H1 (cell line): ENCODE measurements at regions not wholly inside any gene's neighbourhood (a gene's known extent, or its start where the extent isn't known, plus 50 kb on each side); places are given as distances from the start of the nearest gene placed in this dataset.

Experiments used
- CTCF ChIA-PET: fragments of 300-600 bp; sonication (Branson Sonifier 250); formaldehyde crosslinking; loops from one replicate; lab custom pipeline; 2021; ENCODE audit not compliant: partially characterized antibody; lab: Charles Lee
- POLR2A ChIA-PET: fragments of 300-600 bp; sonication (Branson Sonifier 250); formaldehyde crosslinking; loops from one replicate; lab custom pipeline; 2021; ENCODE audit warnings: inconsistent platforms; ENCODE audit not compliant: partially characterized antibody; lab: Charles Lee
- DNase-seq, 2 experiments: peaks; one replicate each; pipeline versions ENCODE4 v3.0.0 to v3.0.0-alpha.2; 2010 to 2022; ENCODE audit warnings: low spot score in 2 of 2, low read depth in 1 of 2, mixed read lengths in 1 of 2
- FAIRE-seq: peaks from 2 replicates; lab custom pipeline; 2011; peaks lifted over from hg19 to GRCh38; lab: Jason Lieb, UNC
- H2AFZ ChIP-seq: 2 replicates; pipeline ENCODE4 v1.8.1; 2012; ENCODE audit warnings: low read length, inconsistent platforms
- H2AK5ac ChIP-seq: 2 replicates; pipeline ENCODE4 v1.6.1; 2013; ENCODE audit warnings: low read depth, low read length
- H2BK120ac ChIP-seq: replicated peaks from 2 replicates; pipeline ENCODE3; 2013; ENCODE audit warnings: low read depth, low read length, inconsistent platforms
- H2BK12ac ChIP-seq: 2 replicates; pipeline ENCODE4 v1.6.1; 2013; ENCODE audit warnings: low read depth, low read length
- H2BK15ac ChIP-seq: 2 replicates; pipeline ENCODE4 v1.6.1; 2013; ENCODE audit warnings: low read length
- H2BK20ac ChIP-seq: 2 replicates; pipeline ENCODE4 v1.6.1; 2013; ENCODE audit warnings: low read length
- H2BK5ac ChIP-seq: 2 replicates; pipeline ENCODE4 v1.6.1; 2013; ENCODE audit warnings: low read depth, low read length
- H3K14ac ChIP-seq: 2 replicates; pipeline ENCODE4 v1.6.1; 2013; ENCODE audit warnings: inconsistent platforms; ENCODE audit not compliant: insufficient read length
- H3K18ac ChIP-seq: 2 replicates; pipeline ENCODE4 v1.6.1; 2013; ENCODE audit warnings: low read length; ENCODE audit errors: extremely low read depth
- H3K23ac ChIP-seq: 2 replicates; pipeline ENCODE4 v1.6.1; 2013; ENCODE audit warnings: inconsistent platforms; ENCODE audit not compliant: insufficient read length
- H3K23me2 ChIP-seq: 2 replicates; pipeline ENCODE4 v1.6.1; 2013; ENCODE audit warnings: low read depth, low read length
- H3K27ac ChIP-seq: 2 replicates; pipeline ENCODE4 v1.6.1; 2011; ENCODE audit warnings: low read depth, low read length, inconsistent platforms
- H3K27me3 ChIP-seq, 4 experiments: replicated peaks in 1 of 4; 1 replicate in 1 of 4; 2 replicates in 3 of 4; pipeline versions ENCODE4 v1.6.1 to v1.8.1; 2011 to 2013; ENCODE audit warnings: low read length in 3 of 4, mild to moderate bottlenecking in 3 of 4, inconsistent platforms in 2 of 4, mixed read lengths in 2 of 4, moderate library complexity in 1 of 4; ENCODE audit not compliant: control insufficient read depth in 3 of 4, insufficient read depth in 3 of 4; ENCODE audit errors: extremely low read depth in 1 of 4
- H3K36me3 ChIP-seq, 4 experiments: 2 replicates each; pipeline versions ENCODE4 v1.6.1 to v1.8.1; 2011 to 2013; ENCODE audit warnings: mild to moderate bottlenecking in 4 of 4, low read length in 3 of 4, moderate library complexity in 2 of 4, control low read depth in 1 of 4, inconsistent platforms in 1 of 4; ENCODE audit not compliant: insufficient read depth in 4 of 4, control insufficient read depth in 2 of 4
- H3K4ac ChIP-seq: replicated peaks from 2 replicates; pipeline ENCODE3; 2013; ENCODE audit warnings: low read length, low read depth, mixed read lengths, inconsistent platforms; ENCODE audit not compliant: insufficient read length
- H3K4me1 ChIP-seq, 4 experiments: replicated peaks in 1 of 4; 1 replicate in 1 of 4; 2 replicates in 3 of 4; pipeline versions ENCODE4 v1.6.1 to v1.8.1; 2011 to 2013; ENCODE audit warnings: low read length in 3 of 4, inconsistent platforms in 2 of 4, mixed read lengths in 1 of 4; ENCODE audit not compliant: insufficient read depth in 4 of 4, control insufficient read depth in 3 of 4
- H3K4me2 ChIP-seq, 2 experiments: 2 replicates each; pipeline versions ENCODE4 v1.6.1 to v1.8.1; 2011 to 2013; ENCODE audit warnings: low read depth in 2 of 2, low read length in 2 of 2, control low read depth in 1 of 2, inconsistent platforms in 1 of 2, mild to moderate bottlenecking in 1 of 2; ENCODE audit not compliant: insufficient read depth in 1 of 2
- H3K4me3 ChIP-seq, 4 experiments: fragments of 200-600, 300-600 bp in 1 of 4; sonication (generic), shearing (Covaris generic), sonication (Bioruptor Twin) in 1 of 4; 2 replicates each; pipeline versions ENCODE4 v1.5.1 to v1.8.1; 2011 to 2016; ENCODE audit warnings: low read length in 4 of 4, low read depth in 3 of 4, control low read depth in 2 of 4, inconsistent platforms in 2 of 4, mild to moderate bottlenecking in 2 of 4, mixed read lengths in 1 of 4, moderate library complexity in 1 of 4; ENCODE audit not compliant: insufficient read depth in 2 of 4; ENCODE audit errors: extremely low read depth in 1 of 4
- H3K56ac ChIP-seq: replicated peaks from 2 replicates; pipeline ENCODE3; 2013; ENCODE audit warnings: low read depth, mild to moderate bottlenecking, mixed read lengths, low read length, inconsistent platforms; ENCODE audit not compliant: insufficient read length
- H3K79me1 ChIP-seq: 2 replicates; pipeline ENCODE4 v1.6.1; 2013; ENCODE audit warnings: low read depth, low read length, control low read depth
- H3K79me2 ChIP-seq, 2 experiments: 2 replicates each; pipeline versions ENCODE4 v1.6.1 to v1.8.1; 2012 to 2013; ENCODE audit warnings: low read length in 2 of 2, mild to moderate bottlenecking in 2 of 2, inconsistent platforms in 1 of 2; ENCODE audit not compliant: insufficient read depth in 2 of 2, control insufficient read depth in 1 of 2
- H3K9ac ChIP-seq, 4 experiments: replicated peaks in 1 of 4; 1 replicate in 1 of 4; 2 replicates in 3 of 4; pipeline versions ENCODE4 v1.6.1 to v1.8.1; 2011 to 2013; ENCODE audit warnings: low read depth in 3 of 4, low read length in 3 of 4, control low read depth in 2 of 4, mild to moderate bottlenecking in 2 of 4, moderate library complexity in 2 of 4, inconsistent platforms in 1 of 4; ENCODE audit errors: extremely low read depth in 1 of 4
- H3K9me3 ChIP-seq, 2 experiments: 2 replicates each; pipeline versions ENCODE4 v1.6.1 to v1.8.1; 2012 to 2013; ENCODE audit warnings: mild to moderate bottlenecking in 2 of 2, moderate library complexity in 2 of 2, control low read depth in 1 of 2, inconsistent platforms in 1 of 2, low read depth in 1 of 2, low read length in 1 of 2, mixed read lengths in 1 of 2; ENCODE audit not compliant: insufficient read depth in 2 of 2
- H4K20me1 ChIP-seq, 2 experiments: replicated peaks in 1 of 2; 2 replicates each; pipeline versions ENCODE3 to v1.8.1; 2011 to 2013; ENCODE audit warnings: inconsistent platforms in 2 of 2, low read length in 2 of 2, mild to moderate bottlenecking in 1 of 2; ENCODE audit not compliant: insufficient read depth in 2 of 2, control insufficient read depth in 1 of 2
- H4K5ac ChIP-seq: 2 replicates; pipeline ENCODE4 v1.6.1; 2013; ENCODE audit warnings: low read length, low read depth, mixed read lengths, inconsistent platforms; ENCODE audit not compliant: insufficient read length
- H4K8ac ChIP-seq: 2 replicates; pipeline ENCODE4 v1.8.0; 2013; ENCODE audit warnings: mild to moderate bottlenecking, moderate library complexity, low read length, inconsistent platforms; ENCODE audit not compliant: insufficient read depth; ENCODE audit errors: extremely low read depth
- H4K91ac ChIP-seq: replicated peaks from 2 replicates; pipeline ENCODE3; 2013; ENCODE audit warnings: low read length, mixed read lengths, inconsistent platforms; ENCODE audit not compliant: insufficient read length
- ASH2L ChIP-seq: fragments of 200-600, 300-600 bp; sonication (generic); IDR thresholded peaks from one replicate; pipeline ENCODE4 v1.7.1; 2017; ENCODE audit warnings: low read length
- CBX8 ChIP-seq: fragments of 300-800, 300-1000 bp; sonication (generic); IDR thresholded peaks from 2 replicates; pipeline ENCODE4 v1.7.1; 2016; ENCODE audit warnings: low read depth, low read length, borderline replicate concordance
- CHD1 ChIP-seq: IDR thresholded peaks from 2 replicates; pipeline ENCODE4 v1.6.1; 2012; ENCODE audit warnings: low read depth, low read length, improper control_type of control experiment
- EGR1 ChIP-seq: IDR thresholded peaks from 2 replicates; pipeline ENCODE4 v1.6.1; 2011; ENCODE audit warnings: low read depth, low read length, borderline replicate concordance
- EZH2 ChIP-seq: fragments of 200-600 bp; sonication (generic); IDR thresholded peaks from 2 replicates; pipeline ENCODE4 v1.7.1; 2012; ENCODE audit warnings: low read depth, mild to moderate bottlenecking, moderate library complexity, low read length, inconsistent platforms; ENCODE audit not compliant: severe bottlenecking
- POU5F1 ChIP-seq: IDR thresholded peaks from 2 replicates; pipeline ENCODE4 v1.6.1; 2011; ENCODE audit warnings: low read depth, mild to moderate bottlenecking, low read length, moderate library complexity
- RAD21 ChIP-seq, 2 experiments: IDR thresholded peaks in 1 of 2; conservative IDR thresholded peaks in 1 of 2; 2 replicates each; pipeline ENCODE4 v1.6.1; 2011; ENCODE audit warnings: low read depth in 2 of 2, low read length in 2 of 2, improper control_type of control experiment in 1 of 2, inconsistent platforms in 1 of 2, mild to moderate bottlenecking in 1 of 2, moderate library complexity in 1 of 2
- SP2 ChIP-seq: IDR thresholded peaks from 2 replicates; pipeline ENCODE4 v1.6.1; 2012; ENCODE audit warnings: mild to moderate bottlenecking, low read length, inconsistent platforms
- WGBS, 2 experiments: shearing (Covaris generic) in 1 of 2; methylation state at CpG; one replicate each; pipeline versions ENCODE4 v1.1.6 to v1.1.7; 2013 to 2015; ENCODE audit warnings: low lambda C conversion rate in 2 of 2, mixed read lengths in 2 of 2, inconsistent platforms in 1 of 2, low coverage in 1 of 2, missing lambda C conversion rate in 1 of 2; ENCODE audit not compliant: insufficient replicate concordance in 2 of 2, insufficient coverage in 1 of 2, insufficient read length in 1 of 2; ENCODE audit errors: extremely low coverage in 1 of 2, missing lambda C conversion rate in 1 of 2; 5-methylcytosine and 5-hydroxymethylcytosine counted together
- TF ChIP-seq, protein P1 (sequence below), 3 experiments: IDR thresholded peaks; 1 replicate in 2 of 3; 2 replicates in 1 of 3; pipeline versions ENCODE4 v1.5.1 to v1.6.1; 2011; ENCODE audit warnings: low read length in 3 of 3, mild to moderate bottlenecking in 3 of 3, inconsistent platforms in 2 of 3, low read depth in 1 of 3, moderate library complexity in 1 of 3; ENCODE audit not compliant: insufficient read depth in 1 of 3; ENCODE audit errors: control extremely low read depth in 1 of 3
- TF ChIP-seq, protein P2 (sequence below): IDR thresholded peaks from 2 replicates; pipeline ENCODE4 v1.6.1; 2011; ENCODE audit warnings: low read length, improper control_type of control experiment

GRCh38 chr5:20469390-20469789 lies 481.4 kb upstream of the CDH18 start:
- Histone ChIP-seq H3K56ac (no peak overlapping the region), H3K9me3 (no peaks in the 10 kb centered on the region), H4K5ac (no peak overlapping the region), H3K27ac (no peak overlapping the region), H3K79me2 (no peaks in the 10 kb centered on the region), H3K23ac (no peak overlapping the region), H4K91ac (no peak overlapping the region), H2BK20ac (no peak overlapping the region), H3K14ac (no peak overlapping the region), H2AFZ (no peak overlapping the region), H2BK15ac (no peak overlapping the region), H3K4me3 (no peak overlapping the region), H3K36me3 (no peaks in the 10 kb centered on the region), H3K9ac (peak overlapping the region in 1 of 4 experiments; percentile 8; a peak in 1 of 7 replicates), H4K8ac (no peak overlapping the region), H2BK5ac (no peak overlapping the region), H3K4me1 (no peaks in the 10 kb centered on the region), H3K79me1 (no peaks in the 10 kb centered on the region), H3K23me2 (no peaks in the 10 kb centered on the region)
- DNase-seq (no peak), FAIRE-seq (no peak)
- 94% methylated on average over 3 of the region's 3 CpGs; no CpG with 5 or more reads in 1 of the 2 experiments for WGBS, 2 experiments
- POLR2A ChIA-PET, result no interaction called here
- TF ChIP-seq EZH2, result no peak
- TF ChIP-seq EGR1, result no peak
- TF ChIP-seq CBX8, result no peak
- no peak for TF ChIP-seq SP2
- TF ChIP-seq, protein P1, sequence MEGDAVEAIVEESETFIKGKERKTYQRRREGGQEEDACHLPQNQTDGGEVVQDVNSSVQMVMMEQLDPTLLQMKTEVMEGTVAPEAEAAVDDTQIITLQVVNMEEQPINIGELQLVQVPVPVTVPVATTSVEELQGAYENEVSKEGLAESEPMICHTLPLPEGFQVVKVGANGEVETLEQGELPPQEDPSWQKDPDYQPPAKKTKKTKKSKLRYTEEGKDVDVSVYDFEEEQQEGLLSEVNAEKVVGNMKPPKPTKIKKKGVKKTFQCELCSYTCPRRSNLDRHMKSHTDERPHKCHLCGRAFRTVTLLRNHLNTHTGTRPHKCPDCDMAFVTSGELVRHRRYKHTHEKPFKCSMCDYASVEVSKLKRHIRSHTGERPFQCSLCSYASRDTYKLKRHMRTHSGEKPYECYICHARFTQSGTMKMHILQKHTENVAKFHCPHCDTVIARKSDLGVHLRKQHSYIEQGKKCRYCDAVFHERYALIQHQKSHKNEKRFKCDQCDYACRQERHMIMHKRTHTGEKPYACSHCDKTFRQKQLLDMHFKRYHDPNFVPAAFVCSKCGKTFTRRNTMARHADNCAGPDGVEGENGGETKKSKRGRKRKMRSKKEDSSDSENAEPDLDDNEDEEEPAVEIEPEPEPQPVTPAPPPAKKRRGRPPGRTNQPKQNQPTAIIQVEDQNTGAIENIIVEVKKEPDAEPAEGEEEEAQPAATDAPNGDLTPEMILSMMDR (IDR thresholded peaks at IDR 0.05; ENCODE audit: control extremely low read depth in 1 of 3, insufficient read depth in 1 of 3, low read depth in 1 of 3, low read length in 3 of 3), result peak in 1 of 3 experiments; percentile 20; a peak in 1 of 4 replicates
- TF ChIP-seq, protein P2, sequence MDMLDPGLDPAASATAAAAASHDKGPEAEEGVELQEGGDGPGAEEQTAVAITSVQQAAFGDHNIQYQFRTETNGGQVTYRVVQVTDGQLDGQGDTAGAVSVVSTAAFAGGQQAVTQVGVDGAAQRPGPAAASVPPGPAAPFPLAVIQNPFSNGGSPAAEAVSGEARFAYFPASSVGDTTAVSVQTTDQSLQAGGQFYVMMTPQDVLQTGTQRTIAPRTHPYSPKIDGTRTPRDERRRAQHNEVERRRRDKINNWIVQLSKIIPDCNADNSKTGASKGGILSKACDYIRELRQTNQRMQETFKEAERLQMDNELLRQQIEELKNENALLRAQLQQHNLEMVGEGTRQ, result no peak
- no peak for TF ChIP-seq CHD1
- TF ChIP-seq ASH2L, result no peak
- TF ChIP-seq RAD21 (IDR thresholded peaks at IDR 0.05 in 1 of 2, conservative IDR thresholded peaks at IDR 0.05 in 1 of 2; ENCODE audit: low read depth in 2 of 2, low read length in 2 of 2), result peak; percentile 63 to 65
- TF ChIP-seq POU5F1, result no peak
- TF ChIP-seq, all 59 proteins: peak for 2
- Histone ChIP-seq H2BK120ac (no peak overlapping the region), H3K4me2 (no peak overlapping the region), H3K4ac (no peak overlapping the region), H3K27me3 (no peaks in the 10 kb centered on the region), H4K20me1 (no peaks in the 10 kb centered on the region), H3K18ac (no peak overlapping the region), H2BK12ac (no peak overlapping the region), H2AK5ac (no peak overlapping the region)
- CTCF ChIA-PET, result interaction anchor here (0.6 kb wide), 1 partner anchor 206 kb away, joined by 4 read pairs; no protein-coding TSS in a partner anchor
